Thyroid gland (tissue), 4 donors: ENCODE measurements at regions not wholly inside any gene's neighbourhood (a gene's known extent, or its start where the extent isn't known, plus 50 kb on each side); places are given as distances from the start of the nearest gene placed in this dataset.

Experiments
- DNase-seq, 2 donors: peaks; one replicate each; pipeline ENCODE4 v3.0.0-alpha.2; 2019
- H3K27ac ChIP-seq, 3 donors: fragments of 200-600 bp; sonication (generic); 1 replicate in 2 of 3; 2 replicates in 1 of 3; pipeline ENCODE4 v1.5.1; 2016 to 2019; ENCODE audit warnings: mild to moderate bottlenecking in 1 of 3, moderate library complexity in 1 of 3
- H3K27me3 ChIP-seq: fragments of 200-600 bp; sonication (generic); one replicate; pipeline ENCODE4 v1.5.1; 2019
- H3K36me3 ChIP-seq, 2 donors: fragments of 200-600 bp; sonication (generic); one replicate each; pipeline ENCODE4 v1.5.1; 2016 to 2019
- H3K4me1 ChIP-seq, 2 donors: fragments of 200-600 bp; sonication (generic); one replicate each; pipeline ENCODE4 v1.5.1; 2017 to 2019
- H3K4me3 ChIP-seq, 3 donors: fragments of 200-600 bp; sonication (generic); replicated peaks in 1 of 3; 1 replicate in 2 of 3; 2 replicates in 1 of 3; pipeline ENCODE4 v1.5.1; 2016; ENCODE audit warnings: mild to moderate bottlenecking in 1 of 3
- H3K9me3 ChIP-seq: fragments of 200-600 bp; sonication (generic); one replicate; pipeline ENCODE4 v1.5.1; 2017
- CTCF ChIP-seq, 6 experiments: fragments of 200-600 bp in 3 of 6; fragments of 450-650 bp in 3 of 6; sonication (generic) in 3 of 6; IDR thresholded peaks; one replicate each; pipeline ENCODE4 v1.5.1; 2016 to 2019; ENCODE audit warnings: antibody characterized with exemption in 6 of 6, mild to moderate bottlenecking in 2 of 6, inconsistent platforms in 1 of 6, moderate library complexity in 1 of 6
- POLR2A ChIP-seq, 2 donors: fragments of 450-650 bp; IDR thresholded peaks; one replicate each; pipeline ENCODE4 v1.6.1; 2017; ENCODE audit warnings: antibody characterized with exemption in 2 of 2, mild to moderate bottlenecking in 2 of 2, moderate library complexity in 1 of 2
- WGBS, 2 donors: methylation state at CpG; one replicate each; pipeline ENCODE4 v1.1.5; 2017; 5-methylcytosine and 5-hydroxymethylcytosine counted together
- intact Hi-C: fragments of 100-400 bp; cut with DNase I; formaldehyde crosslinking; loops from one replicate; pipeline ENCODE4 v1.15.1; 2023

DNA sequence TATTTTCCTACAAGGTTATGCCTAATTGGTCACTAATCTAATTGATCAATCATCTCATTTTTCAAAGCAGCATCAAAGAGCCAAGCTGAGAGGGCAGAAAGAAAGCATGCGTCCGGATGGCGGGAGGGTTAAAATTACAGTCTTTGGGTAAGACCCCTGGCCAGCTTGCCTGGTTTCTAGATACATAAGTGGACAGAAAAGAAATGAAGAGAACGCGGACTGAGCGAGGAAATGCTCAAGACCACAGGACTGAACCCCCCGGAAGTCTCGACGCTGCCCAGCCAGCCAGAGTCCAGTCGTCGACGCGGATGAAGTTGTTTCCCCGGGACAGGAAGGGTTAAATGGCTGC is 297.2 kb downstream of the OMA1 start:
- 4 to 5% methylated on average over 14 of the region's 14 CpGs for WGBS, 2 donors
- H3K27me3 ChIP-seq, result no peaks in the 10 kb centered on the region
- intact Hi-C loops, result no loop called here

GRCh38 chr1:58248791-58249190 is 297.7 kb downstream of the OMA1 start:
- no peaks in the 10 kb centered on the region for H3K36me3 ChIP-seq
- peaks cover 4 to 9% of the 10 kb centered on the region in 2 donors for H3K4me1 ChIP-seq
- H3K27me3 ChIP-seq, result no peaks in the 10 kb centered on the region
- TF ChIP-seq POLR2A (IDR thresholded peaks at IDR 0.05) (no peak), CTCF (IDR thresholded peaks at IDR 0.05) (no peak)
- DNase-seq, result no peak
- WGBS, 2 donors, result 4 to 5% methylated on average over 11 of the region's 11 CpGs
- H3K4me3 ChIP-seq, result no peak overlapping the region
- H3K27ac ChIP-seq, result no peak overlapping the region
- no peaks in the 10 kb centered on the region for H3K9me3 ChIP-seq
- intact Hi-C loops, result no loop called here

More for the DNA sequence above, 297.2 kb downstream of the OMA1 start:
- Histone ChIP-seq H3K9me3 (no peaks in the 10 kb centered on the region), H3K4me3 (no peak overlapping the region), H3K27ac (no peak overlapping the region), H3K4me1 (peaks cover 4 to 9% of the 10 kb centered on the region in 2 donors), H3K36me3 (no peaks in the 10 kb centered on the region)
- TF ChIP-seq CTCF (IDR thresholded peaks at IDR 0.05) (no peak), POLR2A (IDR thresholded peaks at IDR 0.05) (no peak)
- DNase-seq, result no peak

DNA sequence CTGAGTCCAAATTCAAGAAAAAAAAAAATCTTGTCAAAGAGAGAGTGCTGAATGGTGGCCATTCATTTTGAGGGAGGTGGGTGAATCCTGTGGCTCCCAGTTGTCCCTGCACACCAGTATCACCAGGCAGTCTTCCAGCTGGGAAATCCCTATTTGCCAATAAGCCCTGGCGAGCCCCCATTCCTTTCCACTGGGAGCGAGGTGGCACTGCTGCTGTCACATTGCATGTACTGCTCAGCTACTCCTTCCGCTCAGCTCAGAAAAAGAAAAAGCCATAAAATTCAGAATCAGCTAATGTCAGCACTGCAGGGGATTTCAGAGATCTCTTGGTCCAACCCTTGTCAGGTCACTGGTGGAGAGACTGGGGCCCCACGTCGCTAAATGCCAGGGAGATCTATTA is 298.5 kb downstream of the OMA1 start:
- no peaks in the 10 kb centered on the region for H3K27me3 ChIP-seq
- intact Hi-C loops, result no loop called here
- no peak for DNase-seq

GRCh38 chr1:58246549-58246948 is 300.0 kb downstream of the OMA1 start:
- Histone ChIP-seq H3K27ac (no peak overlapping the region), H3K4me1 (peaks cover 4 to 9% of the 10 kb centered on the region in 2 donors), H3K27me3 (no peaks in the 10 kb centered on the region), H3K4me3 (no peak overlapping the region), H3K9me3 (no peaks in the 10 kb centered on the region), H3K36me3 (no peaks in the 10 kb centered on the region)
- DNase-seq, result no peak
- intact Hi-C loops, result no loop called here
- TF ChIP-seq CTCF (IDR thresholded peaks at IDR 0.05) (no peak), POLR2A (IDR thresholded peaks at IDR 0.05) (no peak)
- 93 to 94% methylated on average over 4 of the region's 4 CpGs for WGBS, 2 donors

More for the DNA sequence above, 298.5 kb downstream of the OMA1 start:
- no peaks in the 10 kb centered on the region for H3K9me3 ChIP-seq
- no peak overlapping the region for H3K27ac ChIP-seq
- no peak overlapping the region for H3K4me3 ChIP-seq
- WGBS, 2 donors, result 29 to 39% methylated on average over 5 of the region's 5 CpGs
- H3K36me3 ChIP-seq, result no peaks in the 10 kb centered on the region
- peaks cover 4 to 9% of the 10 kb centered on the region in 2 donors for H3K4me1 ChIP-seq
- TF ChIP-seq POLR2A (IDR thresholded peaks at IDR 0.05), result no peak
- no peak for TF ChIP-seq CTCF (IDR thresholded peaks at IDR 0.05)

DNA sequence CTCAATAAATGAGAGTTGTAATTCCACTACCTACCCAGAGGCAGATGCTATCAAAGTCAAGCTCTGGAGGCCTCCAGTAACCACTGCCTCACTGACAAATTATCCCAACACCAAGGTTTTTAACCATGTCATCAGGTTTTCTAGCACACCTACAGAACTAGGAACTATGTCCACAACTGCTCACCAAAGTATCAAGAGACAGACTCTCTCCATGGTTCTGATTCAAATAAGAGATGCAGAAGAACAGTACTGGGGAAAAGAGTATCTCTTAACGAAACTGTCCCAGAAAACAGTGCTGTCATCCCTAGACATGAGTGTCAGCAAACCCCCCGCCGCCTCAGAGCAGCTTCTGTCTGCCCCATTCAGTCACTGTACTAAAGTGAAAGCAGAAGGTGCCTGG is 301.7 kb downstream of the OMA1 start:
- no peaks in the 10 kb centered on the region for H3K27me3 ChIP-seq
- DNase-seq, result no peak
- no peak overlapping the region for H3K4me3 ChIP-seq
- WGBS, 2 donors, result 63 to 77% methylated on average over 3 of the region's 3 CpGs
- no peak for TF ChIP-seq CTCF (IDR thresholded peaks at IDR 0.05)
- no peak for TF ChIP-seq POLR2A (IDR thresholded peaks at IDR 0.05)
- intact Hi-C loops, result no loop called here
- no peak overlapping the region for H3K27ac ChIP-seq
- no peaks in the 10 kb centered on the region for H3K36me3 ChIP-seq
- H3K9me3 ChIP-seq, result no peaks in the 10 kb centered on the region
- peaks cover under 1 to 4% of the 10 kb centered on the region in 2 donors for H3K4me1 ChIP-seq
